Naive B cell (primary cell): ENCODE measurements at regions not wholly inside any gene's neighbourhood (a gene's known extent, or its start where the extent isn't known, plus 50 kb on each side); places are given as distances from the start of the nearest gene placed in this dataset.

Source experiments
- ATAC-seq, 2 donors: fragments of 150-1000 bp; cut with Tn5 transposase; 2 replicates each; pipeline ENCODE4 v1.10.0; 2021; ENCODE audit warnings: low read depth in 2 of 2, mild to moderate bottlenecking in 2 of 2, moderate library complexity in 2 of 2
- DNase-seq: peaks from one replicate; pipeline ENCODE4 v3.0.0; 2022
- H3K27ac Mint-ChIP-seq, 6 donors: one replicate each; pipeline ENCODE4 v1.8.0; 2020 to 2022; ENCODE audit warnings: mild to moderate bottlenecking in 6 of 6, mixed read lengths in 6 of 6, moderate library complexity in 5 of 6, inconsistent platforms in 2 of 6
- H3K27me3 Mint-ChIP-seq, 3 donors: one replicate each; pipeline ENCODE4 v1.8.0; 2021 to 2022; ENCODE audit warnings: mixed read lengths in 3 of 3, mild to moderate bottlenecking in 1 of 3
- H3K36me3 Mint-ChIP-seq, 2 donors: one replicate each; pipeline ENCODE4 v1.8.0; 2020 to 2022; ENCODE audit warnings: mixed read lengths in 2 of 2, inconsistent platforms in 1 of 2, mild to moderate bottlenecking in 1 of 2
- H3K4me1 Mint-ChIP-seq, 3 donors: one replicate each; pipeline ENCODE4 v1.8.0; 2020 to 2022; ENCODE audit warnings: mixed read lengths in 3 of 3, inconsistent platforms in 1 of 3, mild to moderate bottlenecking in 1 of 3, moderate library complexity in 1 of 3
- H3K4me3 Mint-ChIP-seq, 8 donors: one replicate each; pipeline ENCODE4 v1.8.0; 2020 to 2022; ENCODE audit warnings: mild to moderate bottlenecking in 8 of 8, mixed read lengths in 8 of 8, moderate library complexity in 8 of 8, inconsistent platforms in 2 of 8
- H3K9me3 Mint-ChIP-seq, 7 donors: one replicate each; pipeline ENCODE4 v1.8.0; 2020 to 2022; ENCODE audit warnings: mixed read lengths in 7 of 7, mild to moderate bottlenecking in 5 of 7, inconsistent platforms in 2 of 7, moderate library complexity in 1 of 7

DNA sequence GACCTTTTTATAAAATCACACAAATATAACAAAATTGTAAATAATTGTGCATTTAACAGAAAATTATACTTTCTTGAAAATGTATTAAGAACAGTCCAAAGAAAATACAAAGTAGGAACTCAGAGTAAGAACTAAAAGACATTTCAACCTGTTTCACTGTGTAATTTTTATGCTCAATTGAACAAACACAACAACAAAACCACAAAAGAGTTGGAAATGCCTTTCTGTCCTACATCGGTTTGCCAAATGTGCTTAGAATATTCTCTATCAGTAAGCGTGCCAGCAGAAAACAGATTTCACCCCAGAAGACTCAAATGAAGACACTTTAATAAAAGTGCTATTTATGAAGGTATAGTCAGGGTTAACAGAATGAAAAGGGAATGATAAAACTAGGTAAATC, 592.1 kb downstream of the PRELID2 start:
- Mint-ChIP-seq H3K36me3 (no peaks in the 10 kb centered on the region), H3K27ac (no peak overlapping the region), H3K4me3 (no peak overlapping the region), H3K9me3 (no peaks in the 10 kb centered on the region), H3K27me3 (peaks cover 0 to 4% (median 0%) of the 10 kb centered on the region in 3 donors), H3K4me1 (no peaks in the 10 kb centered on the region)
- no peak for ATAC-seq
- DNase-seq, result no peak

DNA sequence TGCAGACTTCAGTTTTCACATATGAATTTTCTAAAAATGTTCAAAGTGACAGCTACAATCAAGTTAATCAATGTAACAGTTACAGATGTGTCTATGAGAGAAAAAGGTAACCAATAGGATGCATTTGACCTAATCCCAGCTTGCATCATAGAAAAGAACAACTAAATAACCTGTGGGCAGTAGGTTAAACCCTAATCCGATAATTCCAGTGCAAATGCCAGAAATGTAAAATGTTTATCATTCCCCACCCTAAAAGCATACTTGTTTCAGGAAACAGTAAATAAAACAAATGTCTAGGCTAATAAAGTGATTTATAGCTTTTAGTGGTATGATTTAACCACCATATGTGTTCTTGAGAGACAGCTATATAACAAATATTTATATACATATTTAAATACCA, 592.6 kb downstream of the PRELID2 start:
- DNase-seq (no peak), ATAC-seq (no peak)
- H3K36me3 Mint-ChIP-seq, result no peaks in the 10 kb centered on the region
- H3K4me3 Mint-ChIP-seq, result no peak overlapping the region
- no peaks in the 10 kb centered on the region for H3K9me3 Mint-ChIP-seq
- peaks cover 0 to 4% (median 0%) of the 10 kb centered on the region in 3 donors for H3K27me3 Mint-ChIP-seq
- H3K27ac Mint-ChIP-seq, result no peak overlapping the region
- H3K4me1 Mint-ChIP-seq, result no peaks in the 10 kb centered on the region

DNA sequence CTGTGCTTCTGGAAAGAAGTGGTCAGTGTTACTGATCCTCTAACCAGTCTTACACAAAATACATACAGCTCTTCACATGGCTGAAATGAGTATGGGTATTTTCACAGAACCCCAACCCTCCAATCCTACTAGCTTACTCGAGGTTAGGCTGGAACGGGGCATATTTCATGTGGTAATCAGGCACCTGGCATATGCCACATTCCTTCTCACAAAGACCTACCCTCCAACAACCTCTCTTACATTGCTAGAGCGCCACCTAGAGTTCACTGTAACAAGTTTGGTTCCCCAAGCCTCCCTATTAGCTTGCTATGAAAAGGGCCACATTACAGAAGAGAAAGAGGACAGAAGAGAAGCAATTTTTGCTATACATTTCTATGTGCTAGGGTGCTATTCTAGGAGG, 597.3 kb downstream of the PRELID2 start:
- H3K9me3 Mint-ChIP-seq, result no peaks in the 10 kb centered on the region
- ATAC-seq (no peak), DNase-seq (no peak)
- no peak overlapping the region for H3K4me3 Mint-ChIP-seq
- no peaks in the 10 kb centered on the region for H3K36me3 Mint-ChIP-seq
- no peak overlapping the region for H3K27ac Mint-ChIP-seq
- no peaks in the 10 kb centered on the region for H3K4me1 Mint-ChIP-seq
- peaks cover 0 to 4% (median 0%) of the 10 kb centered on the region in 3 donors for H3K27me3 Mint-ChIP-seq

DNA sequence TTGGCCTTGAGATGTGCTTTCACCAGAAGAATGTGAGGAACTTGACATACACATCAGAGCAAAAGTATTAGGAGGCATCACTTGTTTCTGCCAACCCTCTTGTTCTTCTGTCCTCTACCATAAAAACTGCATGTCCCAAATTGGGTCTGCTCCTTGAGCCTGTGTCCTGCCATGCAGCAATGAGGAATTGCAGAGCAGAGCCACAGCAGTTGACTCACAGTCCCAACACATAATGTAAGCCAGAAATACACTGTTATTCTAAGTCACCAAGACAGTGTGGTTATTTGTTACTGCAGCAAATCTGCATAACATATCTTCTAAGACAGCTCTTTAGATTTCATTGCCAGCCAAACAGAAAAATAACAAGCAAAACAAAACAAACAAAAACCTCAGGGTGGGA, 598.2 kb downstream of the PRELID2 start:
- Mint-ChIP-seq H3K27ac (peak overlapping the region in 1 of 6 donors; percentile 13), H3K9me3 (no peaks in the 10 kb centered on the region), H3K27me3 (peaks cover 0 to 4% (median 0%) of the 10 kb centered on the region in 3 donors), H3K36me3 (no peaks in the 10 kb centered on the region), H3K4me1 (no peaks in the 10 kb centered on the region), H3K4me3 (no peak overlapping the region)
- no peak for DNase-seq
- no peak for ATAC-seq

DNA sequence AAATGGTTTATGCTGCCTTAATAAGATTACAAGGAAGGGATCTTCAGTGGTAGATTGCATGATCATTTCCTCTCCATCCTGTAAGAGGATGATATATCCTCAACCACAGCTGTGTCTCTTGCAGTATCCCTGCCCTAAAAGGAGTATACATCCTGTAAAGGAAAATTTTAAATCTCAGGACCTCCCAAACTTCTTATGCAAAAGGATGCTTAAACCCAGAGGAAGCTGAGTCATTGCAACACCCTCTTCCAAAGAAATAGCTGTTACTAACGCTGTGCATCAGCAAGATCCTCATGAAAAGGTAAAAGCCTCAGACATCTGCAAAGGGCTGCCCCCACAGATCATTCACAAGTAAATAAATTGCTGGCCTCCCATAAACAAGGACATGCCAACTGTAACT, 599.0 kb downstream of the PRELID2 start:
- DNase-seq (no peak), ATAC-seq (no peak)
- peak overlapping the region in 1 of 6 donors; percentile 50 for H3K27ac Mint-ChIP-seq
- H3K36me3 Mint-ChIP-seq, result no peaks in the 10 kb centered on the region
- peaks cover 0 to 3% (median 0%) of the 10 kb centered on the region in 3 donors for H3K27me3 Mint-ChIP-seq
- H3K4me1 Mint-ChIP-seq, result no peaks in the 10 kb centered on the region
- H3K4me3 Mint-ChIP-seq, result no peak overlapping the region
- no peaks in the 10 kb centered on the region for H3K9me3 Mint-ChIP-seq

DNA sequence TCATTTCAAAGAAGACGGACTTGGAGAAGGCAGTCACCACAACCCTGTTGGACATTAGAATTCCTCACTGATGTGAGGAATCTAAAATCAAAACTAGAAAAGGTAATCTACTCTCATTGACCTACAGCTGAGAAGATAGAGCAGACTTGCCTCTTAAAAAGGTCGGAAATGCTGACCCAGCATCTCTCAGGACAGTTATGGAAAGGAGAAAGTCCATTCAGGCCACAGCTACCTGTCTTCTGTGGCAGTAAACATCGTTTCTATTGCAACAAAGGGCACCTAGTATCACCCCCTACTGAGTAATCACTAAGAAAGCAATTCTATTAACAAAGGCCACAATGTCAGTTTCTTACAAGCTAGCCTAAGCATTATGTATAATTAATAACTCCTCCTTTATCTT, 601.7 kb downstream of the PRELID2 start:
- Mint-ChIP-seq H3K27me3 (no peaks in the 10 kb centered on the region), H3K9me3 (peaks cover 0 to 2% (median 0%) of the 10 kb centered on the region in 7 donors), H3K27ac (no peak overlapping the region), H3K4me3 (no peak overlapping the region), H3K4me1 (no peaks in the 10 kb centered on the region), H3K36me3 (no peaks in the 10 kb centered on the region)
- ATAC-seq (no peak), DNase-seq (no peak)

DNA sequence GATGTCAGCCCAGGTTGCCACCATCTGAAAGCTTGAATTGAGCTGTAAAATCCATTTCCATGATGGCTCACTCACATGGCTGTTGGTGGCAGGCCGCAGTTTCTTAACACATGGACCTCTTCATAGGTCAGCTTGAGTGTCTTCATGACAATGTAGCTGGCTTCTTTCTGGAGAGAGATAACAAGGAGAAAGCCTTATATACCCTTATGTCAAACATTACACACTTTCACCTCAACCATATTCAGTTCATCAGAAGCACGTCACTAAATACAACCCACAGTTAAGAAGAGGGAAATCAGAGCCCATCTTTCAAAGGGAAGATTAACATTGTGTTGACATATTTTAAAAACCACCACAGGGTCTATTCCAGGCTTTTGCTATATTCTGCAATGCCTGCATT, 604.4 kb downstream of the PRELID2 start:
- Mint-ChIP-seq H3K27ac (no peak overlapping the region), H3K27me3 (peaks cover 0 to 4% (median 0%) of the 10 kb centered on the region in 3 donors), H3K4me3 (no peak overlapping the region), H3K4me1 (no peaks in the 10 kb centered on the region), H3K9me3 (peaks cover 0 to 2% (median 0%) of the 10 kb centered on the region in 7 donors), H3K36me3 (no peaks in the 10 kb centered on the region)
- DNase-seq (no peak), ATAC-seq (no peak)

DNA sequence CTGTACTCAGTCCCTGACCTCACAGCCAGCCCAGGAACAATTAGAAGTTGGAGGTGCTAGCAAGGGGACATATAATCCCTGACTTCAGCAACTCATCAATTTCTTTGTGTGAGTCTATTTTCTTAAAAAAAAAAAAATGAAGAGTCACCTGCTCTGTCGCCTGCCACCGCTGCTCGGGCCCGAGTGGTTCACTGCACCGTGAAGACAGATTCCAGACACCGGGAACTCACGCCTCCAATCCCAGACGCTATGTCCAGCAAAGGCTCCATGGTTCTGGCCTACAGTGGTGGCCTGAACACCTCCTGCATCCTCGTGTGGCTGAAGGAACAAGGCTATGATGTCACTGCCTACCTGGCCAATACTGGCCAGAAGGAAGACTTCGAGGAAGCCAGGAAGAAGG, 606.6 kb downstream of the PRELID2 start:
- H3K9me3 Mint-ChIP-seq, result peaks cover 0 to 2% (median 0%) of the 10 kb centered on the region in 7 donors

DNA sequence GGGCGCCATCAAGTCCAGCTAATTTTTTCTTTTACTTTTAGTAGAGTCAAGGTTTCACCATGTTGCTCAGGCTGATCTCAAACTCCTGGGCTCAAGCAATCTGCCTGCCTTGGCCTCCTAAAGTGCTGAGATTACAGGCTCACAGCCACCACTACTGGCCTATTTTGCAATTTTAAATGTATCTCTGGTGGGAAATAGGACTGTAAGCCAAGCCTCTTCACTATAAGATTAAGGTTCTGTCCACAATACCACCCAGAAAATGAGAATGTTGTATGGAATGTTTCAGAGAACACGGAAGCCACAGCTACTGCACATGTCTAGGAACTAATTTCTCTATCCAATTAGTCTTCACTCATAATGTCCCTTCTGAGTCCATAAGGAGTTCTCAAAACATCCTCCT, 607.3 kb downstream of the PRELID2 start:
- Mint-ChIP-seq H3K36me3 (no peaks in the 10 kb centered on the region), H3K4me1 (no peaks in the 10 kb centered on the region), H3K4me3 (no peak overlapping the region), H3K27me3 (peaks cover 0 to 4% (median 0%) of the 10 kb centered on the region in 3 donors), H3K27ac (no peak overlapping the region), H3K9me3 (peaks cover 0 to 2% (median 0%) of the 10 kb centered on the region in 7 donors)
- ATAC-seq, result no peak
- DNase-seq, result no peak

More for the DNA sequence above, 606.6 kb downstream of the PRELID2 start:
- peaks cover 0 to 4% (median 0%) of the 10 kb centered on the region in 3 donors for H3K27me3 Mint-ChIP-seq
- H3K27ac Mint-ChIP-seq, result no peak overlapping the region
- no peaks in the 10 kb centered on the region for H3K4me1 Mint-ChIP-seq
- DNase-seq (no peak), ATAC-seq (no peak)
- no peaks in the 10 kb centered on the region for H3K36me3 Mint-ChIP-seq
- H3K4me3 Mint-ChIP-seq, result no peak overlapping the region

DNA sequence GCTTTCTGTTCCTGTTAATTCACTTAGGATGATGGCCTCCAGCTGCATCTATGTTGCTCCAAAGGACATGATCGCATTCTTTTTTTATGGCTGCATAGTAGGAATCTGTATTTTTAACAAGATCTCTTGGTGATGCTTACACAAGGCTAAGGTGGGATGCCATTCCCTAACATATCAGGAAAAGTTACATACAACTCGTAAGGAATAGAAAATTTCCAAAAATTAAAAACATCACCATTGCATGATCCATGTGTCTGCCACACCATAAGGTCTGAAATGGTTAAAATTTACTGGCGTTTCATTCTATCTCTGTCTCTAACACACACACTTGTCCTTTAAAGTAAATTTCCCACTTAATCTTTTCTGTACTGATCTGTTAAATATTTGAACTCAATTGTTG, 608.4 kb downstream of the PRELID2 start:
- Mint-ChIP-seq H3K36me3 (no peaks in the 10 kb centered on the region), H3K4me3 (no peak overlapping the region), H3K27ac (no peak overlapping the region), H3K4me1 (no peaks in the 10 kb centered on the region), H3K27me3 (peaks cover 0 to 4% (median 0%) of the 10 kb centered on the region in 3 donors), H3K9me3 (peaks cover 0 to 2% (median 0%) of the 10 kb centered on the region in 7 donors)
- DNase-seq (no peak), ATAC-seq (no peak)

DNA sequence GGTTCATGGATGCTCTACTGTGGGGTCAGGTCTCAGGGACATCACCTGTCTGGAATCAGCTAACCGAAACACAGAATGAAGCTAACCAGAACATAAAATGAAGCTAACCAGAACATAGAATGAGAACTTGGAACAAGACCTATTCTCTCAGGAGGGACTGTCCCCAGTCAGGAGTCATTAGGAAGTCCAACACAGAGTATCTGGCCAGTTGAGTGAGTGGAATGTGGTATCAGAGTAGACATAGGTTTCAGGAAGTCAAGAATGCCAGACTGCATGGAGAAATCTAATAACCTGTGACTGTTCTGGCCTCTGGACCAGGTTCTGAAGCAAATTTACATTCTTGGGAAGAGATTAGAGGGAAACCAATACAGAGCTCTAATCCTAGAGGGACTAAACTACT, 609.6 kb downstream of the PRELID2 start:
- peaks cover 0 to 4% (median 0%) of the 10 kb centered on the region in 3 donors for H3K27me3 Mint-ChIP-seq
- no peak overlapping the region for H3K4me3 Mint-ChIP-seq
- H3K4me1 Mint-ChIP-seq, result no peaks in the 10 kb centered on the region
- no peak for ATAC-seq
- H3K27ac Mint-ChIP-seq, result no peak overlapping the region
- H3K9me3 Mint-ChIP-seq, result peaks cover 0 to 2% (median 0%) of the 10 kb centered on the region in 7 donors
- H3K36me3 Mint-ChIP-seq, result no peaks in the 10 kb centered on the region
- DNase-seq, result no peak

DNA sequence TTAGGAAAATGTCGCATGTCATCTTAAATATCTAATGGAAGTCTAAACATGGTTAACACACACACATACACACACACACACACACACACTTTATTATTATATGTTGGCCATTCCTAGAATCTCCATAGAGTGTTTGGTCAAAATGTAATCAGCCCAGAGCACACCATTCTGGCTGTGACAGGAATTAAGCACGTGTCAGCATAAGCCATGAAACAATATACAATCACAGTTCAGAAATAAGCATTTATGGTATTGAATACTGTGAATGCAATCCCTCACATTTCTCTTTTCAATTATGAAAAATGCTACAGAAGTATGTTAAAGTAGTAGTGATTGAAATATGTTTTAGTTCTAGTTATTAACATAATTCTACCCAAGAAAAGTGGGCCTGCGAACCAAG, 611.6 kb downstream of the PRELID2 start:
- ATAC-seq (no peak), DNase-seq (no peak)
- peaks cover 0 to 4% (median 0%) of the 10 kb centered on the region in 3 donors for H3K27me3 Mint-ChIP-seq
- peak overlapping the region in 1 of 6 donors; percentile 18 for H3K27ac Mint-ChIP-seq
- no peaks in the 10 kb centered on the region for H3K9me3 Mint-ChIP-seq
- H3K4me3 Mint-ChIP-seq, result no peak overlapping the region
- no peaks in the 10 kb centered on the region for H3K36me3 Mint-ChIP-seq
- no peaks in the 10 kb centered on the region for H3K4me1 Mint-ChIP-seq

DNA sequence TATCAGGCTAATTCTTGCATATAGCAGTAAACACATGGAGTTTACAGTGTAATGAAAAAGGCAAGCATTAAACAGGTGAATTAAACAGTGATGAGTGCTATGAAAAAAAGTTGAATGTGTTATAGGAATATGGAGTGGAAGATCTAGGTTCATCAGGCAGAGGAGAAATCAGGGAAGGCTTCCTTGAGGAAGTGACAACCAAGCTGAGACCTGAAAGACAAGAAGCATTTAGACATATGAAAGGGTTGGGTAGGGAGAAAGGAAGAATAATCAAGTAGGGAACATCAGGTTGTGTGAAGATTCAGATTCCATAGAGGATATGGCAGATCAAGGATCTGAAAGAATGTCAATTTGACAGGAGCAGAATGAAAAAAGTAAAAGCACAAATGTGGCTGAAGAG, 612.5 kb downstream of the PRELID2 start:
- no peaks in the 10 kb centered on the region for H3K36me3 Mint-ChIP-seq
- no peak for ATAC-seq
- no peak overlapping the region for H3K27ac Mint-ChIP-seq
- H3K4me3 Mint-ChIP-seq, result no peak overlapping the region
- no peaks in the 10 kb centered on the region for H3K9me3 Mint-ChIP-seq
- no peaks in the 10 kb centered on the region for H3K4me1 Mint-ChIP-seq
- DNase-seq, result no peak
- peaks cover 0 to 4% (median 0%) of the 10 kb centered on the region in 3 donors for H3K27me3 Mint-ChIP-seq

DNA sequence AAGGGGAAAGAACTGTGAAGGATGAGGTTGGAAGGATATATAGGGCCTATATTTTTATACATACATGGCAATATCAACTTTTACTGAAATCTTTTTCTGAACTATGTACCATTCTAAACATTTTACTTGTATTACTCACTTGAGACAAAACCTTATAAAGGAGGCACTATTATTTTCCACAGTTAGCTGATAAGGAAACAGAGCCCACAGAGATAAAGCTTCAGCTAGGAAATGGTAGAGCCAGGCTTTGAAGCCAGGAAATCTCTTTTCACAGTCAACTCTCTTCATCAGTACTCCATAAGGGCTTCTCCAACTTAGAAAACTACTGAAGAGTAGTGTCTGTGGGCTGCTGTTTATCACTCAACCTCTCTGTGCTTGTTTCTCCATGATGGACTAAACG, 613.7 kb downstream of the PRELID2 start:
- no peak overlapping the region for H3K27ac Mint-ChIP-seq
- H3K36me3 Mint-ChIP-seq, result no peaks in the 10 kb centered on the region
- H3K27me3 Mint-ChIP-seq, result peaks cover 0 to under 1% (median 0%) of the 10 kb centered on the region in 3 donors
- H3K4me3 Mint-ChIP-seq, result no peak overlapping the region
- no peaks in the 10 kb centered on the region for H3K9me3 Mint-ChIP-seq
- H3K4me1 Mint-ChIP-seq, result no peaks in the 10 kb centered on the region
- no peak for DNase-seq
- no peak for ATAC-seq

DNA sequence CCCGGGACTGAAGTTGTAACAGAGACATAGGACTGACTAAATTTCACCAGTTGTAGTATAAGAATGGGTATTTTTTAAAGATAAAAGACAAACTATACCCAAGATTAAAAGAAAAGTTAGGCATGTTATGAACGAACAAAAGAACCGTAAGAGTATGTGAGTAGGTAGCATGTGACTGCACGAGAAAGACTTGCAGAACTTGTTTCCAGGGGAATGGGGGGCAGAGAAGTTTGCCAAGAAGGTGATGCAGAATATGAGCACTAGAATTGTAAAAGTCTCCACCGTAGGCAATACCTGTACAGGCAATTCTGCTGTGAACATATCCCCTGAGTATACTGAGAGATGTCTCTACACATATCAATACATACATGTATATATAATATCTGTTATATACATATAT, 614.7 kb downstream of the PRELID2 start:
- no peaks in the 10 kb centered on the region for H3K27me3 Mint-ChIP-seq
- no peak overlapping the region for H3K27ac Mint-ChIP-seq
- no peaks in the 10 kb centered on the region for H3K4me1 Mint-ChIP-seq
- H3K9me3 Mint-ChIP-seq, result peaks cover 0 to 3% (median under 1%) of the 10 kb centered on the region in 7 donors
- ATAC-seq (no peak), DNase-seq (no peak)
- H3K4me3 Mint-ChIP-seq, result no peak overlapping the region
- H3K36me3 Mint-ChIP-seq, result no peaks in the 10 kb centered on the region
